Rectal smooth muscle tissue (tissue), 1 donor: ENCODE measurements at regions not wholly inside any gene's neighbourhood (a gene's known extent, or its start where the extent isn't known, plus 50 kb on each side); places are given as distances from the start of the nearest gene placed in this dataset.

ENCODE experiments used
- H3K27ac ChIP-seq: one replicate; pipeline ENCODE4 v1.7.0; 2013; ENCODE audit warnings: low read depth, low read length, inconsistent platforms
- H3K27me3 ChIP-seq: one replicate; pipeline ENCODE4 v1.7.0; 2013; ENCODE audit warnings: low read length; ENCODE audit not compliant: control insufficient read depth, insufficient read depth
- H3K36me3 ChIP-seq: one replicate; pipeline ENCODE4 v1.7.0; 2013; ENCODE audit warnings: low read length; ENCODE audit not compliant: control insufficient read depth, insufficient read depth
- H3K4me1 ChIP-seq: one replicate; pipeline ENCODE4 v1.7.0; 2013; ENCODE audit warnings: low read length; ENCODE audit not compliant: control insufficient read depth, insufficient read depth
- H3K4me3 ChIP-seq: one replicate; pipeline ENCODE4 v1.7.0; 2013; ENCODE audit warnings: low read length
- H3K9ac ChIP-seq: one replicate; pipeline ENCODE4 v1.7.0; 2013; ENCODE audit warnings: low read length

GRCh38 chr11:15875943-15876342 lies 480.4 kb downstream of the SOX6 start:
- Histone ChIP-seq H3K27ac (no peak overlapping the region), H3K4me3 (no peak overlapping the region), H3K4me1 (no peaks in the 10 kb centered on the region), H3K9ac (no peak overlapping the region), H3K36me3 (no peaks in the 10 kb centered on the region), H3K27me3 (no peaks in the 10 kb centered on the region)

DNA sequence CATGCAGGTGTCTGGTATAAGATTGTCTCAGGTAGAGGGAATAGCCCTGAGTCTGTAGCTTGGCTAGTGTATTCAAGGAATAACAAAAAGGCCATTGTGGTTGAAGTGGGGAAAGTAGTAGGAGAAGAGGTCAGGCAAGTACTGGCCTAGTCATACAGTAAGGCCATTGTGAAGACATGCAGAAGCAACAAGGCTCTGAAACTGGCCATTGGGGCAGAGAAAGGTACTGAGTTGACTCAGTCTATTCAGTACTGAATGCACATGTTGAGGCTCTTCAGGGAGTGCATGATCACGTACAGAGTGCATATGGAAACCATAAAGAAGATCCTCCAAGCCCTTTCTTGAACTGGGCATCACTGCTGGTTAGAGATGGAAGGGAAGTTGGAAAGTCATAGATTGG lies 477.6 kb downstream of the SOX6 start:
- H3K4me3 ChIP-seq = no peak overlapping the region
- no peaks in the 10 kb centered on the region for H3K4me1 ChIP-seq
- H3K9ac ChIP-seq = no peak overlapping the region
- no peaks in the 10 kb centered on the region for H3K27me3 ChIP-seq
- no peaks in the 10 kb centered on the region for H3K36me3 ChIP-seq
- no peak overlapping the region for H3K27ac ChIP-seq

DNA sequence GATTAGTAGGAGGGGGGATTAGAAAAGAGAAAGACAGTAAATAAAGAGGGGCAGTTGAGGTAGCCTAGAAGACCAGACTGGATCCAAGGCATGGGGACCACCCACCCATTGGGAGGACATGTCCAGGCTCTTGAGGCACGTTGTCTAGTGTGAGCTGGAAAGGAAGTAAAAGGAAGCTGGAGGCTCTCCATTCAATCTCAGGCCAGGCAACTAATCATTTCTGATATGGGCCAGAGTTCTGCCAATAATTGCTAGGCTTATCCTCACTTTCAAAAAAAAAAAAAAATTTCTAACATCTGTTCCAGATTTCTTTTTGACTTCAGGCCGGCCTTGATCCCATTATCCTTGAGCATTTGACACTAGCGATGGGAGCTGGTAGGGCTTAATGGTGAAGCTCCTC lies 476.1 kb downstream of the SOX6 start:
- Histone ChIP-seq H3K27me3 (no peaks in the 10 kb centered on the region), H3K9ac (no peak overlapping the region), H3K4me3 (no peak overlapping the region), H3K4me1 (no peaks in the 10 kb centered on the region), H3K36me3 (no peaks in the 10 kb centered on the region), H3K27ac (no peak overlapping the region)

DNA sequence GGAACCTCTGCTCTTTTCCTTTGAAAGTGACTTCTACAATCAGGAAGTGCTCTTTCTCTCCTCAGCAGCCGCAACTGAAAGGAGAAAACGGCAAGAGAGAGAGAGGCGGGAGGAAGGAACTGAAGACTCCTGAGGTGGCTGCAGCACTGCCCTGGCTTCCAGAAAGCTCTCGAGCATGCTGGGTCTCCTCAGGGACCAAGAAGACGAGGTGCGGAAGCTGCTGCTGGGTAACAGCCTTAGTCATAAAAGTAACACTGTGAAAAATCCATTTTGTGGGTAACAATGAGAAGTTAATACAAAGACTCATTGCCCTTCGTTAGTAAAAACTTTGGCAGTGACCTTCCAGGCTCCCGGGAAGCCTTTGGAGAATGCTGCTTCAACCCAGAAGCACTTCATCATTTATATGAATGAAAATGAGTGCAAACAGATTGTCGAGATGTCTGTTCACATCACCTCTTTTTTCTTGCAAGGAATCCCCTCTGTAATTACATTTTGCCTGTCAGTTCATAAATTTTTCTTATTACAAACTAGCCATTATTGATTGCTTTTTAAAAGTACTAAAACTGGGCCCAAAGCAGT lies 473.4 kb downstream of the SOX6 start:
- Histone ChIP-seq H3K27me3 (no peaks in the 10 kb centered on the region), H3K4me3 (no peak overlapping the region), H3K4me1 (no peaks in the 10 kb centered on the region), H3K27ac (no peak overlapping the region), H3K9ac (no peak overlapping the region), H3K36me3 (no peaks in the 10 kb centered on the region)

GRCh38 chr11:15883455-15883920 lies 472.9 kb downstream of the SOX6 start:
- Histone ChIP-seq H3K27ac (no peak overlapping the region), H3K4me3 (no peak overlapping the region), H3K9ac (no peak overlapping the region)

GRCh38 chr11:15884141-15884540 lies 472.2 kb downstream of the SOX6 start:
- Histone ChIP-seq H3K27ac (no peak overlapping the region), H3K4me1 (no peaks in the 10 kb centered on the region), H3K27me3 (no peaks in the 10 kb centered on the region), H3K4me3 (no peak overlapping the region), H3K36me3 (no peaks in the 10 kb centered on the region), H3K9ac (no peak overlapping the region)

More at GRCh38 chr11:15883455-15883920, 472.9 kb downstream of the SOX6 start:
- H3K4me1 ChIP-seq = no peaks in the 10 kb centered on the region
- H3K27me3 ChIP-seq = no peaks in the 10 kb centered on the region
- no peaks in the 10 kb centered on the region for H3K36me3 ChIP-seq

GRCh38 chr11:15884777-15885540 lies 471.4 kb downstream of the SOX6 start:
- Histone ChIP-seq H3K27ac (no peak overlapping the region), H3K27me3 (no peaks in the 10 kb centered on the region), H3K4me3 (no peak overlapping the region), H3K9ac (no peak overlapping the region), H3K4me1 (no peaks in the 10 kb centered on the region), H3K36me3 (no peaks in the 10 kb centered on the region)

DNA sequence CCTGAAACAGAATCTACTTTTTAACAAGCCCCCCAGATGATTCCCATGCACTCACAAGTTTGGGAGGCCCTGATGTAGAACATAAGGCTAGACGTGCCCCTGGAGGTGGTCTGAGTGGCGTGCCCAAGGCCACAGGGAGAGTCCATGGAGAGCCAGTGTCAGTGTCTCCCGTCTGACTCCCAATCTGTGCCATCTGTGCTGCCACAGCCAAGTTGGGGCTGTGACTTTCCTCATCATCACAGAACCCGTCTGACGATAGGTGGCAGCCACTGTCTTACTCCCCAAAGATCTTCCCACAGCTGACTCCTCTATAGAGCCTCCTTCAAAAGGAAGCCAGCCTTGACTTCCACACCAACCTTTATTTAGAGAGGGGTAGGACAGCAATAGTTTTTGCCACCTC lies 470.5 kb downstream of the SOX6 start:
- Histone ChIP-seq H3K4me3 (no peak overlapping the region), H3K36me3 (no peaks in the 10 kb centered on the region), H3K27ac (no peak overlapping the region), H3K4me1 (no peaks in the 10 kb centered on the region), H3K27me3 (no peaks in the 10 kb centered on the region), H3K9ac (no peak overlapping the region)

DNA sequence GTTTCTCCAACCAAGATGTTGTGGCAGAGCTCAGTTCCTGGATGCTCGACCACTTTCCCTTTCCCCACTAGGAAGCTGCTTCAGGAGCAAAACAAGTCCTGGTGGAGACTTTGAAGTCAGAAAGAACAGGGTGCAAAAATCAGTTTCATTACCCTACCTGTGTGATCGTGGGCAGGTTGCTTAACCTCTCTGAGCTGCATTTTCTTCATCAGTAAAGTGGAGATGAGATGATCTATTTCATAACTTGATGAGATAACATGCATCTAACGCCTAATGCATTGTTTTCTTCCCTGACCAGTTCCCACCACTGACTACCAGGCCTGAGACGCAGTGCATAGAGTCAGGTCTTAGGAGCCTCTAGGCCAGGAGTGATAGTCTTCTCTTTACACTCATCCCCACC lies 470.0 kb downstream of the SOX6 start:
- Histone ChIP-seq H3K36me3 (no peaks in the 10 kb centered on the region), H3K4me1 (no peaks in the 10 kb centered on the region), H3K4me3 (no peak overlapping the region), H3K27me3 (no peaks in the 10 kb centered on the region), H3K27ac (no peak overlapping the region), H3K9ac (no peak overlapping the region)

GRCh38 chr11:15886866-15887265 lies 469.5 kb downstream of the SOX6 start:
- Histone ChIP-seq H3K4me1 (no peaks in the 10 kb centered on the region), H3K27ac (no peak overlapping the region)

GRCh38 chr11:15888556-15889345 lies 467.6 kb downstream of the SOX6 start:
- H3K36me3 ChIP-seq = no peaks in the 10 kb centered on the region
- H3K4me3 ChIP-seq = no peak overlapping the region
- no peak overlapping the region for H3K9ac ChIP-seq
- no peaks in the 10 kb centered on the region for H3K27me3 ChIP-seq
- H3K4me1 ChIP-seq = peaks cover 4% of the 10 kb centered on the region
- no peak overlapping the region for H3K27ac ChIP-seq

More at GRCh38 chr11:15886866-15887265, 469.5 kb downstream of the SOX6 start:
- H3K9ac ChIP-seq = no peak overlapping the region
- H3K36me3 ChIP-seq = no peaks in the 10 kb centered on the region
- no peak overlapping the region for H3K4me3 ChIP-seq
- no peaks in the 10 kb centered on the region for H3K27me3 ChIP-seq

DNA sequence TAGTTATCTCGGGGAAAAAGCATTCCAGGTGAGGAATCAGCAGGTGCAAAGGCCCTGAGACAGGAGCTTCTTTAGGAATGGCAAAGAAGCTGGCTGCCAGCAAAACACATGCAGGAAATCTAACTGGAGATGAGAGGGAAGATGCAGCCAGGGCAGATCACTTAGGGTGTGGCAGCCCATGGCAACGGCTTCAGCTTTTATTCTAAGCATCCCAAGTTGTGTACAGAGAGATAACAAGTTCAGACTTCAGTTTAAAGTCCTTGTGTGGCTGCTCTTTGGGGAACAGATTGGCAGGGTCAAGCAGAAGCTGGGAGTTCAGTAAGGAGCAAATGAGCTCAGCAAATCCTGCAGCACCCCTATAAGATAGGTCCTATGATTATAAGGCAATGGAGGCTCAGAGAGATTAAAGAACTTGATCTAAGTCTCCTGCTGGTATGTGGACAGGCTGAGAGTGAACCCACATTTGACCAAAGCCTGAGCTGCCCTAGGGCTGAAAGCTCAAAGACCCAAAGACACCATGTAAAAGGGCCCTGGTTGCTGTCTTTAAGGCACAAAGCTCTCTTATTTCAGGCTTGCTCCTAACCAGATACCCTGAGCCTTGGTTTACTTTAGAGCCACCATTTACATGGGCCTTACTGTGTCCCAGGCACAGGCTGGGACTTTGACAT lies 466.8 kb downstream of the SOX6 start:
- Histone ChIP-seq H3K27me3 (no peaks in the 10 kb centered on the region), H3K36me3 (no peaks in the 10 kb centered on the region), H3K27ac (no peak overlapping the region), H3K9ac (no peak overlapping the region), H3K4me3 (no peak overlapping the region), H3K4me1 (peaks cover 4% of the 10 kb centered on the region)
